ENCODE measurements at regions not wholly inside any gene's neighbourhood (a gene's known extent, or its start where the extent isn't known, plus 50 kb on each side); places are given as distances from the start of the nearest gene placed in this dataset.
A peak's percentile ranks its signal among the peaks of the same experiment; 100 is the strongest.

GRCh38 chr18:75916624-75916982 is 489.1 kb upstream of the SMIM21 start:
- DNase-seq = no peak
- TF ChIP-seq, protein P1, sequence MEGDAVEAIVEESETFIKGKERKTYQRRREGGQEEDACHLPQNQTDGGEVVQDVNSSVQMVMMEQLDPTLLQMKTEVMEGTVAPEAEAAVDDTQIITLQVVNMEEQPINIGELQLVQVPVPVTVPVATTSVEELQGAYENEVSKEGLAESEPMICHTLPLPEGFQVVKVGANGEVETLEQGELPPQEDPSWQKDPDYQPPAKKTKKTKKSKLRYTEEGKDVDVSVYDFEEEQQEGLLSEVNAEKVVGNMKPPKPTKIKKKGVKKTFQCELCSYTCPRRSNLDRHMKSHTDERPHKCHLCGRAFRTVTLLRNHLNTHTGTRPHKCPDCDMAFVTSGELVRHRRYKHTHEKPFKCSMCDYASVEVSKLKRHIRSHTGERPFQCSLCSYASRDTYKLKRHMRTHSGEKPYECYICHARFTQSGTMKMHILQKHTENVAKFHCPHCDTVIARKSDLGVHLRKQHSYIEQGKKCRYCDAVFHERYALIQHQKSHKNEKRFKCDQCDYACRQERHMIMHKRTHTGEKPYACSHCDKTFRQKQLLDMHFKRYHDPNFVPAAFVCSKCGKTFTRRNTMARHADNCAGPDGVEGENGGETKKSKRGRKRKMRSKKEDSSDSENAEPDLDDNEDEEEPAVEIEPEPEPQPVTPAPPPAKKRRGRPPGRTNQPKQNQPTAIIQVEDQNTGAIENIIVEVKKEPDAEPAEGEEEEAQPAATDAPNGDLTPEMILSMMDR (IDR thresholded peaks at IDR 0.05) = no peak
- TF ChIP-seq POLR2A (IDR thresholded peaks at IDR 0.05) = no peak
- Histone ChIP-seq H3K36me3 (ENCODE audit: low read depth, missing control alignments) (no peaks in the 10 kb centered on the region), H3K4me3 (peak overlapping the region; percentile 42 to 47), H3K9me3 (no peaks in the 10 kb centered on the region), H3K4me1 (peaks cover 3% of the 10 kb centered on the region), H3K27me3 (no peaks in the 10 kb centered on the region), H3K27ac (no peak overlapping the region)
- intact Hi-C loops (cut with DNase I; ENCODE audit: low total_unique reads) = no loop called here
- WGBS, 2 donors = 34 to 50% methylated on average over 8 to 12 of the region's 18 CpGs

- peak; percentile 77 for DNase-seq
- peaks cover 3% of the 10 kb centered on the region for H3K4me1 ChIP-seq
- intact Hi-C loops (cut with DNase I; ENCODE audit: low total_unique reads) = no loop called here
- WGBS, 2 donors = 2% methylated on average over 12 to 68 of the region's 77 CpGs
- no peaks in the 10 kb centered on the region for H3K27me3 ChIP-seq
- no peak overlapping the region for H3K27ac ChIP-seq
- TF ChIP-seq POLR2A (IDR thresholded peaks at IDR 0.05) = no peak
- TF ChIP-seq, protein P1 (IDR thresholded peaks at IDR 0.05) = no peak
- peak overlapping the region; percentile 42 to 47 for H3K4me3 ChIP-seq
- no peaks in the 10 kb centered on the region for H3K36me3 ChIP-seq (ENCODE audit: low read depth, missing control alignments)
- no peaks in the 10 kb centered on the region for H3K9me3 ChIP-seq
Measured at GRCh38 chr18:75915941-75916623, 488.6 kb upstream of the SMIM21 start.

DNA sequence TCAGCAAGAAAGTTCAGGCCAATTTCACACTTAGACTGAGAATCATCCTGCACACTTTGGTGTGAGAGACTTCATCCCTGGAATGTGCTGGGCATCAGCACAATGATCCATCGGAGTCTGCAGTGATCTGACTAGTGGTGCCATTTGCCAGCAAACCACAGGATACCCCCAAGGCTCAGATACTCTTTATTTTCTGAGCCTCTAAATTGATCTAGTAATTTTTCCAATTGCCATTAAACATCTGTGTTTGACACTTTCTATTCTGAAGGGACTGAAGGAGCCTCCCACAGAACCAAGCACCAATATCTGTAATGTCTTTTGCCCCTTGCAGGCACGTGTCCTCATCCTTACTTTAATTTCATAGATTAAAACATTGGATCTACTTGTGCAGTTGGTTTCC is 485.3 kb upstream of the SMIM21 start:
- TF ChIP-seq POLR2A (IDR thresholded peaks at IDR 0.05) = no peak
- TF ChIP-seq, protein P1 (IDR thresholded peaks at IDR 0.05) = no peak
- Histone ChIP-seq H3K27ac (no peak overlapping the region), H3K27me3 (no peaks in the 10 kb centered on the region), H3K4me3 (no peak overlapping the region), H3K9me3 (no peaks in the 10 kb centered on the region), H3K36me3 (ENCODE audit: low read depth, missing control alignments) (no peaks in the 10 kb centered on the region), H3K4me1 (peaks cover 3% of the 10 kb centered on the region)
- intact Hi-C loops (cut with DNase I; ENCODE audit: low total_unique reads) = no loop called here
- no peak for DNase-seq
- WGBS, 2 donors = 47 to 96% methylated on average over 1 to 2 of the region's 2 CpGs

GRCh38 chr18:75904416-75904815 is 476.9 kb upstream of the SMIM21 start:
- intact Hi-C loops (cut with DNase I; ENCODE audit: low total_unique reads) = no loop called here
- no peaks in the 10 kb centered on the region for H3K36me3 ChIP-seq (ENCODE audit: low read depth, missing control alignments)
- DNase-seq = no peak
- no peaks in the 10 kb centered on the region for H3K9me3 ChIP-seq
- no peak for TF ChIP-seq POLR2A (IDR thresholded peaks at IDR 0.05)
- TF ChIP-seq, protein P1 (IDR thresholded peaks at IDR 0.05) = no peak
- H3K4me3 ChIP-seq = no peak overlapping the region
- 79 to 84% methylated on average over 11 to 15 of the region's 15 CpGs for WGBS, 2 donors
- no peaks in the 10 kb centered on the region for H3K27me3 ChIP-seq
- no peak overlapping the region for H3K27ac ChIP-seq
- H3K4me1 ChIP-seq = no peaks in the 10 kb centered on the region

GRCh38 chr18:75898651-75899050 is 471.1 kb upstream of the SMIM21 start:
- TF ChIP-seq, protein P1 (IDR thresholded peaks at IDR 0.05) = no peak
- TF ChIP-seq POLR2A (IDR thresholded peaks at IDR 0.05) = no peak
- Histone ChIP-seq H3K36me3 (ENCODE audit: low read depth, missing control alignments) (no peaks in the 10 kb centered on the region), H3K4me3 (no peak overlapping the region), H3K4me1 (no peaks in the 10 kb centered on the region), H3K27ac (no peak overlapping the region), H3K9me3 (no peaks in the 10 kb centered on the region), H3K27me3 (no peaks in the 10 kb centered on the region)
- DNase-seq = no peak
- intact Hi-C loops (cut with DNase I; ENCODE audit: low total_unique reads) = no loop called here
- WGBS, 2 donors = 62 to 64% methylated on average over 4 of the region's 4 CpGs
